Stimulated activated naive B cell treated with anti-CD40 and anti-IgM and Interleukin-4, amounts not matched to agents 10 μg/mL and 1 μg/mL and 100 μg/mL, for 72 hours (primary cell): ENCODE measurements at regions not wholly inside any gene's neighbourhood (a gene's known extent, or its start where the extent isn't known, plus 50 kb on each side); places are given as distances from the start of the nearest gene placed in this dataset.
"Not testable (repeated sequence)": the region's sequence is repeated elsewhere in the genome, so short reads cannot be mapped to it uniquely, and the experiment has no call there.

Experiments
- ATAC-seq, 2 donors: fragments of 150-1000 bp; cut with Tn5 transposase; replicated peaks; 2 replicates each; pipeline ENCODE4 v1.10.0; 2021; ENCODE audit warnings: moderate library complexity in 1 of 2
- DNase-seq: peaks from one replicate; pipeline ENCODE4 v3.0.0; 2021
- H3K27ac Mint-ChIP-seq: one replicate; pipeline ENCODE4 v1.8.0; 2022; ENCODE audit warnings: mild to moderate bottlenecking, mixed read lengths
- H3K27me3 Mint-ChIP-seq, 2 donors: one replicate each; pipeline ENCODE4 v1.8.0; 2022; ENCODE audit warnings: mixed read lengths in 2 of 2
- H3K36me3 Mint-ChIP-seq, 2 donors: one replicate each; pipeline ENCODE4 v1.8.0; 2022; ENCODE audit warnings: mixed read lengths in 2 of 2, mild to moderate bottlenecking in 1 of 2
- H3K4me1 Mint-ChIP-seq, 2 donors: one replicate each; pipeline ENCODE4 v1.8.0; 2022; ENCODE audit warnings: mixed read lengths in 2 of 2, mild to moderate bottlenecking in 1 of 2
- H3K4me3 Mint-ChIP-seq, 2 donors: one replicate each; pipeline ENCODE4 v1.8.0; 2022; ENCODE audit warnings: mild to moderate bottlenecking in 2 of 2, mixed read lengths in 2 of 2, moderate library complexity in 1 of 2
- H3K9me3 Mint-ChIP-seq, 2 donors: one replicate each; pipeline ENCODE4 v1.8.0; 2022; ENCODE audit warnings: mixed read lengths in 2 of 2, mild to moderate bottlenecking in 1 of 2

DNA sequence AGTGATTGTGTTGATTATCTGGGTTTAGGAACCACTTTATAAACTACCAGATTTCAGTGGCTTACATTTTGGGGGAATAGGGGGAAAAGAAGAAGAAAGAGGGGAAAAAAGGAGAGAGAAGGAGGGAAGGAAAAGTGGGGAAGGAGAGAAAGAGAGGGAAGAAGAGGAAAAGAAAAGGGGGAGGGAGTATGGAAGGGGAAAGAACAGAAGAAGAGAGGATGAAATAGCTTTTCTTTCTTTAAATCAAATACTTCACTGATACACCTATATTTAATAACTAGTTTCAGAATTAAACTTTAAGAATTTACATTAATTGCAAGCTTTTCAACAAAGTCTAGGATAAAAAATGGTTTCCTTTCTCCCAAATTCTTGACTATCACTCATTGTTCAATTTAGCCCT is 289.6 kb downstream of the SDHAF3 start:
- Mint-ChIP-seq H3K4me3 (no peak overlapping the region), H3K4me1 (no peaks in the 10 kb centered on the region), H3K27ac (no peak overlapping the region), H3K9me3 (no peaks in the 10 kb centered on the region), H3K36me3 (no peaks in the 10 kb centered on the region), H3K27me3 (no peaks in the 10 kb centered on the region)
- ATAC-seq (no peak), DNase-seq (no peak)

DNA sequence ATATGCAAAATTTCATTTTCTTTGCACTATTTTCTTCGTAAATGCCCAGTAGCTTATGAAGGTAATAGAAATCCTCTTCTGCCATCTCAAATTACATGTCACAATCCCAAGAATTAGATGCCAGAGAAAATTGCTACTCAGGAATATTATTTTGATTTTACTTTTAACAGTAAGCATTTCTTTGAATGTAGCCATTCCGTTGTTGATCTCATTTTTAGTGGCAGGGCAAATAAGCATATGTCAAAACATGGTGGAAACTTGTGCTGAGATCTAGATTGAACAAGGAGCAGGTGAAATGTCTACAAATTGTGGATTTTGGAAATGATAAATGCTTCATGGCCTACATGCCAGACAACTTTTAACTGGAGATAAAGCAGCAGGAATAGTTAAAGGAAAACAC is 291.8 kb downstream of the SDHAF3 start:
- H3K4me3 Mint-ChIP-seq, result no peak overlapping the region

DNA sequence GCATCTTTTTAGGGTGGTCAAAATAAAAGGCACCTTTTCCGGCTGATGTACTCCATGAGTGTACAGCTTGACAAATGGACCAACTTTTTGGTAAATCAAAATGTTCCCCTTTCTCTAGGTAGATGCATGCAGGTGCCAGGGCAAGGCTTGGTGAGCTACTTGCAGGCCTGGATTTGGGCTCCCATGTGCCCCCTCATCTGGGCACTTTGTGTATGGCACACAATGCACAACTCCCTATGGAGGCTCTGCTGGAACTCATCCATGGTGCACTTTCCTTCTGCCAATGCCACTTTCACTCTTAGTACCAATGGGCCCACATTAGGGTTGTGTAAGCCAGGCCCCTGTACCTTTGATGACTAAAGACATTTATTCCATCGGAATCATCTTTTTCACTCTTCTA is 300.8 kb downstream of the SDHAF3 start:
- no peak overlapping the region for H3K27ac Mint-ChIP-seq
- ATAC-seq (no peak), DNase-seq (no peak)
- no peaks in the 10 kb centered on the region for H3K36me3 Mint-ChIP-seq
- no peak overlapping the region for H3K4me3 Mint-ChIP-seq
- no peaks in the 10 kb centered on the region for H3K4me1 Mint-ChIP-seq
- H3K9me3 Mint-ChIP-seq, result peaks cover 2 to 5% of the 10 kb centered on the region in 2 donors
- no peaks in the 10 kb centered on the region for H3K27me3 Mint-ChIP-seq

More for the DNA sequence above, 291.8 kb downstream of the SDHAF3 start:
- no peak for ATAC-seq
- no peaks in the 10 kb centered on the region for H3K4me1 Mint-ChIP-seq
- no peaks in the 10 kb centered on the region for H3K27me3 Mint-ChIP-seq
- no peak overlapping the region for H3K27ac Mint-ChIP-seq
- no peak for DNase-seq
- H3K36me3 Mint-ChIP-seq, result no peaks in the 10 kb centered on the region
- peaks cover 0 to 2% of the 10 kb centered on the region in 2 donors for H3K9me3 Mint-ChIP-seq

GRCh38 chr7:97419898-97420297 is 302.4 kb downstream of the SDHAF3 start:
- H3K27ac Mint-ChIP-seq, result no peak overlapping the region
- DNase-seq (no peak), ATAC-seq (no peak)
- H3K27me3 Mint-ChIP-seq, result no peaks in the 10 kb centered on the region
- peaks cover 5 to 9% of the 10 kb centered on the region in 2 donors for H3K9me3 Mint-ChIP-seq
- no peaks in the 10 kb centered on the region for H3K36me3 Mint-ChIP-seq
- no peaks in the 10 kb centered on the region for H3K4me1 Mint-ChIP-seq
- no peak overlapping the region for H3K4me3 Mint-ChIP-seq

GRCh38 chr7:97421307-97421930 is 303.9 kb downstream of the SDHAF3 start:
- no peaks in the 10 kb centered on the region for H3K27me3 Mint-ChIP-seq
- no peaks in the 10 kb centered on the region for H3K36me3 Mint-ChIP-seq
- peaks cover 5 to 9% of the 10 kb centered on the region in 2 donors for H3K9me3 Mint-ChIP-seq
- H3K4me1 Mint-ChIP-seq, result no peaks in the 10 kb centered on the region
- H3K4me3 Mint-ChIP-seq, result no peak overlapping the region
- H3K27ac Mint-ChIP-seq, result no peak overlapping the region
- no peak for ATAC-seq
- DNase-seq, result no peak

- Mint-ChIP-seq H3K36me3 (no peaks in the 10 kb centered on the region), H3K4me3 (no peak overlapping the region), H3K27me3 (no peaks in the 10 kb centered on the region), H3K9me3 (peaks cover 5 to 9% of the 10 kb centered on the region in 2 donors), H3K27ac (no peak overlapping the region), H3K4me1 (no peaks in the 10 kb centered on the region)
- DNase-seq, result no peak
- ATAC-seq, result no peak
Observed at GRCh38 chr7:97422046-97422445, 304.5 kb downstream of the SDHAF3 start.

GRCh38 chr7:97430006-97430405 is 301.9 kb upstream of the TAC1 start:
- Mint-ChIP-seq H3K4me1 (no peaks in the 10 kb centered on the region), H3K27ac (no peak overlapping the region), H3K9me3 (peaks cover 0 to 7% of the 10 kb centered on the region in 2 donors), H3K36me3 (no peaks in the 10 kb centered on the region), H3K4me3 (no peak overlapping the region), H3K27me3 (no peaks in the 10 kb centered on the region)
- ATAC-seq (no peak), DNase-seq (no peak)

DNA sequence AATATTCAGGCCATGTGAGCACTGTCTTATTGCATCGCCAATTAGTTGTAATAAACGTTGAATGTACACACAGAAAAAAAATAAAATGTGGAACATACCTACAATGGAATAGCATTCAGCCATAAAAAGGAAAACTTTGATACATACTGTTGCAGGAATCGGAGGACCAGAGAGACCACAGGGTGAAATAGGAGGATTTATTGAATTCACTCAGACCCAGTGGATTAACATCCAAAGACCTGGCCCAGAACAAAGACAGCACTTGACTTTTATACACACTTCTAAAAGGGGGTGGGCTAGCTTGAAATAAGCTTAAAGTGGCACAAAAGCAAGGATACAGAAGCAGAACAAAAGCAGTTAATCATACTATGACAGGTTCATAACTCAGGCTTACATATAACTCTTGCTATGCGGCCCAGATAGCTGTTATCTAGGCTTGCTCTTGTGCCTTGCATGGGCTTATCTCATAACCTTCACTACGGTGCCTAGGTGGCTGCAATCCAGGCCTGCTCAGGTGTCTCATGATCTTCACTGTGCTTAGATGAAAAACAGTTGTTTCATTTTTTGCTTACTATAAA is 292.2 kb upstream of the TAC1 start:
- Mint-ChIP-seq H3K36me3 (no peaks in the 10 kb centered on the region), H3K9me3 (peaks cover 7 to 15% of the 10 kb centered on the region in 2 donors), H3K27me3 (no peaks in the 10 kb centered on the region), H3K27ac (no peak overlapping the region), H3K4me1 (no peaks in the 10 kb centered on the region), H3K4me3 (no peak overlapping the region)
- ATAC-seq (no peak), DNase-seq (no peak)

DNA sequence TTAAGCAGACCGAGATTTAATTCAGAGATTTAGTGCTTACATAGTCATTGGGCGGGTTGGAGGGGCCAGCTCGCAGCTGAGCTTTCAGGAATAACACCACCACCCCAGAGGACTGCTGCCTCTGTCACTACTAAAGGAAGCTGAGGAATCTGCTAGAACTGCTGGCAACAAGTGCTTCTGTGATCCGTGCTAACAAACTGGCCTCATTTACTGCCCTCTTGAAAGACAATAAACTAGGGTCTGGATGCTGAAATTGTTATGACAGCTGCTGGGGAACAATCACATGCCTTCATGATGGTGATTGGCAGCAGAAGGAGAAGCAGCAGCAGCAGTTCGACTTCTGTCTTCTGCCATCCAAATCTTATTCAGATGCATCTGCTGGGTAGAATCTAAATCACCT is 285.5 kb upstream of the TAC1 start:
- Mint-ChIP-seq H3K9me3 (peaks cover 8 to 10% of the 10 kb centered on the region in 2 donors), H3K4me1 (no peaks in the 10 kb centered on the region), H3K27me3 (no peaks in the 10 kb centered on the region), H3K27ac (no peak overlapping the region), H3K4me3 (no peak overlapping the region), H3K36me3 (no peaks in the 10 kb centered on the region)
- ATAC-seq (no peak), DNase-seq (no peak)

DNA sequence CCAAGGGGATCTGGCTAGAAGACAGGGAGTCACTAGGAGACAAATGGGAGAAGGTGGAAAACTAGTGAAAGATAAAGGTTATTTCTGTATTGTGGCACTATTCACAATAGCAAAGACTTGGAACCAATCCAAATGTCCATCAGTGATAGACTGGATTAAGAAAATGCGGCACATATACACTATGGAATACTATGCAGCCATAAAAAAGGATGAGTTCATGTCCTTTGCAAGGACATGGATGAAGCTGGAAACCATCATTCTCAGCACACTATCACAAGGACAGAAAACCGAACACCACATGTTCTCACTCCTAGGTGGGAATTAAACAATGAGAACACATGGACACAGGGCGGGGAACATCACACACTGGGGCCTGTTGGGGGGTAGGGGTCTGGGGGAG is 282.4 kb upstream of the TAC1 start:
- H3K27me3 Mint-ChIP-seq, H3K36me3 Mint-ChIP-seq, H3K9me3 Mint-ChIP-seq, H3K27ac Mint-ChIP-seq, H3K4me3 Mint-ChIP-seq, DNase-seq, ATAC-seq, H3K4me1 Mint-ChIP-seq: not testable (repeated sequence)

GRCh38 chr7:97450516-97450915 is 281.4 kb upstream of the TAC1 start:
- Mint-ChIP-seq H3K27ac (no peak overlapping the region), H3K36me3 (no peaks in the 10 kb centered on the region), H3K9me3 (peaks cover 7 to 10% of the 10 kb centered on the region in 2 donors), H3K4me3 (no peak overlapping the region), H3K4me1 (no peaks in the 10 kb centered on the region), H3K27me3 (no peaks in the 10 kb centered on the region)
- no peak for ATAC-seq
- DNase-seq, result no peak

GRCh38 chr7:97454636-97455035 is 277.2 kb upstream of the TAC1 start:
- Mint-ChIP-seq H3K4me3 (no peak overlapping the region), H3K27me3 (no peaks in the 10 kb centered on the region), H3K9me3 (peaks cover 3 to 4% of the 10 kb centered on the region in 2 donors), H3K27ac (no peak overlapping the region), H3K4me1 (no peaks in the 10 kb centered on the region), H3K36me3 (no peaks in the 10 kb centered on the region)
- ATAC-seq (no peak), DNase-seq (no peak)

DNA sequence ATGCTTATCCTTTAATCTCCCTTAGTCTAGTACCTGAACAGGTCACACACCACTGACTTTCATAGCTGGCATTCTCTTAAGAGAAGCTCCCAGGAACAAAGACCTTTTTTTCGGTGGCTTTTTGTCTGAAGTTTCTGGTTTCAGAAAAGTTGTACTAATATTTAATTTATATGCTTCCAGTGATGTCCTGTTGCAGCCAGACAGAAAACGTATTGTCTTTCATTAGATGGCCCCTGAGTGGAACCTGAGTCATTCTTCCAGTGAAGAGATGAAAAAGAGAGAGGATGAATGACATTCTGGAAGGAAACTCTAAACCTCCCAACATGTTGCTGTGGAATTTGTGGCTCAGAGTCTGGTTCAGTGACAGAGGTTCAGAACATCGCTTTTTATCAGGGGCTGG is 274.8 kb upstream of the TAC1 start:
- Mint-ChIP-seq H3K4me1 (no peaks in the 10 kb centered on the region), H3K36me3 (no peaks in the 10 kb centered on the region), H3K27ac (no peak overlapping the region), H3K4me3 (no peak overlapping the region), H3K9me3 (peaks cover 4 to 11% of the 10 kb centered on the region in 2 donors), H3K27me3 (no peaks in the 10 kb centered on the region)
- no peak for ATAC-seq
- no peak for DNase-seq

GRCh38 chr7:97460433-97460832 is 271.5 kb upstream of the TAC1 start:
- Mint-ChIP-seq H3K9me3 (peaks cover 7 to 16% of the 10 kb centered on the region in 2 donors), H3K27me3 (no peaks in the 10 kb centered on the region), H3K4me1 (no peaks in the 10 kb centered on the region), H3K36me3 (no peaks in the 10 kb centered on the region), H3K27ac (no peak overlapping the region), H3K4me3 (no peak overlapping the region)
- DNase-seq, result no peak
- ATAC-seq, result no peak

GRCh38 chr7:97461596-97461995 is 270.3 kb upstream of the TAC1 start:
- Mint-ChIP-seq H3K27ac (no peak overlapping the region), H3K4me3 (no peak overlapping the region), H3K4me1 (no peaks in the 10 kb centered on the region), H3K9me3 (peaks cover 7 to 16% of the 10 kb centered on the region in 2 donors), H3K36me3 (no peaks in the 10 kb centered on the region), H3K27me3 (no peaks in the 10 kb centered on the region)
- no peak for ATAC-seq
- DNase-seq, result no peak
